Gastroesophageal sphincter (tissue), 3 donors: ENCODE measurements at regions not wholly inside any gene's neighbourhood (a gene's known extent, or its start where the extent isn't known, plus 50 kb on each side); places are given as distances from the start of the nearest gene placed in this dataset.

Experiments used
- CTCF ChIP-seq, 4 experiments: fragments of 200-600 bp in 2 of 4; fragments of 450-650 bp in 2 of 4; sonication (generic) in 1 of 4; IDR thresholded peaks; one replicate each; pipeline ENCODE4 v1.5.1; 2017 to 2019; ENCODE audit warnings: antibody characterized with exemption in 4 of 4, mild to moderate bottlenecking in 2 of 4, moderate library complexity in 2 of 4
- EP300 ChIP-seq: sonication (generic); formaldehyde crosslinking; IDR thresholded peaks from one replicate; pipeline ENCODE4 v1.6.1; 2017; ENCODE audit warnings: antibody characterized with exemption, mild to moderate bottlenecking
- POLR2A ChIP-seq, 2 donors: fragments of 450-650 bp; IDR thresholded peaks; one replicate each; pipeline ENCODE4 v1.6.1; 2017; ENCODE audit warnings: antibody characterized with exemption in 2 of 2, mild to moderate bottlenecking in 2 of 2, moderate library complexity in 1 of 2
- POLR2AphosphoS5 ChIP-seq: sonication (generic); formaldehyde crosslinking; IDR thresholded peaks from one replicate; pipeline ENCODE4 v1.6.1; 2017; ENCODE audit warnings: antibody characterized with exemption

- TF ChIP-seq CTCF (IDR thresholded peaks at IDR 0.05): no peak
- no peak for TF ChIP-seq POLR2A (IDR thresholded peaks at IDR 0.05)
- no peak for TF ChIP-seq POLR2AphosphoS5
- no peak for TF ChIP-seq EP300
Measured at GRCh38 chr20:57020364-57020763, 246.1 kb downstream of the BMP7 start.
